Colonic mucosa (tissue), 4 donors: ENCODE measurements at regions not wholly inside any gene's neighbourhood (a gene's known extent, or its start where the extent isn't known, plus 50 kb on each side); places are given as distances from the start of the nearest gene placed in this dataset.

Source experiments
- DNase-seq: peaks from one replicate; pipeline ENCODE4 v3.0.0-alpha.2; 2020
- H3K27ac ChIP-seq: fragments of 200-600 bp; one replicate; pipeline ENCODE4 v1.8.0; 2021
- H3K27me3 ChIP-seq: fragments of 200-600 bp; one replicate; pipeline ENCODE4 v1.8.0; 2021
- H3K36me3 ChIP-seq: fragments of 200-600 bp; one replicate; pipeline ENCODE4 v1.8.0; 2021
- H3K4me1 ChIP-seq: fragments of 200-600 bp; one replicate; pipeline ENCODE4 v1.8.0; 2021; ENCODE audit warnings: mild to moderate bottlenecking
- H3K4me3 ChIP-seq: fragments of 200-600 bp; one replicate; pipeline ENCODE4 v1.8.0; 2021
- H3K9ac ChIP-seq, 2 donors: one replicate each; pipeline ENCODE4 v1.7.0; 2013; ENCODE audit warnings: control low read depth in 2 of 2, low read depth in 2 of 2, low read length in 2 of 2
- H3K9me3 ChIP-seq: fragments of 200-600 bp; one replicate; pipeline ENCODE4 v1.8.0; 2021
- intact Hi-C: fragments of 100-400 bp; cut with DNase I; formaldehyde crosslinking; loops from one replicate; pipeline ENCODE4 v1.14.1; 2022
- TF ChIP-seq, protein P1 (sequence below): fragments of 200-600 bp; IDR thresholded peaks from one replicate; pipeline ENCODE4 v1.8.0; 2022; ENCODE audit warnings: antibody characterized with exemption, mild to moderate bottlenecking
- donor health status: healthy.
- donor health status: DM: no; HTN: no; CAD: no.
- donor health status: DM: no; HTN: no; CAD: no.

DNA sequence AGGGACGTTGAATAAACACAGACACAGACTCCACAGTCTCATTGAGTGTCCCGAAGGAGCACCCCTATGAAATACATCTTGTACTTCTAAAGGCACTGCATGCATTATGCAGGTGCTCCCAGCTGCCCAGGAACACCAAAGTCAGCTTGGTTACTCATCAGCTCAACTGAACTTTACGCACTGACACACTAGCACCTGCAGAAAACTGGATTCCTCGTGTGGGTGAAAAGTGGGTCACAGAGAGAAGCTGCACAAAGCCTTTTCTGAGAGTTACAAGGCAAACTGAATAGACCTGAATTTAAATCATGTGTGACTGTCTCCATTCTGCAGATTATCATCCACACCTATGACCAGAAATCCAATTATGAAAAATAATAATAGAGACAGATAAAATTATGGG is 527.5 kb upstream of the NBEA start:
- Histone ChIP-seq H3K4me3 (no peak overlapping the region), H3K9ac (no peak overlapping the region), H3K36me3 (no peaks in the 10 kb centered on the region), H3K27me3 (no peaks in the 10 kb centered on the region), H3K9me3 (no peaks in the 10 kb centered on the region), H3K27ac (no peak overlapping the region), H3K4me1 (no peaks in the 10 kb centered on the region)
- TF ChIP-seq, protein P1, sequence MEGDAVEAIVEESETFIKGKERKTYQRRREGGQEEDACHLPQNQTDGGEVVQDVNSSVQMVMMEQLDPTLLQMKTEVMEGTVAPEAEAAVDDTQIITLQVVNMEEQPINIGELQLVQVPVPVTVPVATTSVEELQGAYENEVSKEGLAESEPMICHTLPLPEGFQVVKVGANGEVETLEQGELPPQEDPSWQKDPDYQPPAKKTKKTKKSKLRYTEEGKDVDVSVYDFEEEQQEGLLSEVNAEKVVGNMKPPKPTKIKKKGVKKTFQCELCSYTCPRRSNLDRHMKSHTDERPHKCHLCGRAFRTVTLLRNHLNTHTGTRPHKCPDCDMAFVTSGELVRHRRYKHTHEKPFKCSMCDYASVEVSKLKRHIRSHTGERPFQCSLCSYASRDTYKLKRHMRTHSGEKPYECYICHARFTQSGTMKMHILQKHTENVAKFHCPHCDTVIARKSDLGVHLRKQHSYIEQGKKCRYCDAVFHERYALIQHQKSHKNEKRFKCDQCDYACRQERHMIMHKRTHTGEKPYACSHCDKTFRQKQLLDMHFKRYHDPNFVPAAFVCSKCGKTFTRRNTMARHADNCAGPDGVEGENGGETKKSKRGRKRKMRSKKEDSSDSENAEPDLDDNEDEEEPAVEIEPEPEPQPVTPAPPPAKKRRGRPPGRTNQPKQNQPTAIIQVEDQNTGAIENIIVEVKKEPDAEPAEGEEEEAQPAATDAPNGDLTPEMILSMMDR: no peak
- intact Hi-C loops: no loop called here
- DNase-seq: no peak

DNA sequence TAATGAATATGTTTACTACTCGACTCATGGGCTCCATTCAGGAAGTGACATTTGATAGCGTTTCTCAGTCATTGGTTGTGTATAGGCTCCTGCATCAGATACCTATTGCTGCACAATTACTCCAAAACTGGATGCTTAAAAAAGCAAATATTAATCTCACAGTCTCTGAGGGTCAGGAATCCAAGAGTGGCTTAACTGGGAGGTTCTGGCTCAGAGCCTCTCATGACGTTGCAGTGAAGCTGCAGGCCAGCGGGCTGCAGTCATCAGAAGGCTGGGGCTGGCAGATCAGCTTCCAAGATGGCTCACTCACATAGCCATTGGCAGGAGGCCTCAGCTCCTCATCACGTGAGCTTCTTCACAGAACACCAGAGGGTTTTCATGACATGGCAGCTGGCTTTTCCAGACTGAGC is 525.1 kb upstream of the NBEA start:
- Histone ChIP-seq H3K4me3 (no peak overlapping the region), H3K9me3 (no peaks in the 10 kb centered on the region), H3K36me3 (no peaks in the 10 kb centered on the region), H3K27ac (no peak overlapping the region), H3K4me1 (no peaks in the 10 kb centered on the region), H3K9ac (no peak overlapping the region), H3K27me3 (no peaks in the 10 kb centered on the region)
- intact Hi-C loops: no loop called here
- DNase-seq: peak; percentile 24
- TF ChIP-seq, protein P1: no peak

DNA sequence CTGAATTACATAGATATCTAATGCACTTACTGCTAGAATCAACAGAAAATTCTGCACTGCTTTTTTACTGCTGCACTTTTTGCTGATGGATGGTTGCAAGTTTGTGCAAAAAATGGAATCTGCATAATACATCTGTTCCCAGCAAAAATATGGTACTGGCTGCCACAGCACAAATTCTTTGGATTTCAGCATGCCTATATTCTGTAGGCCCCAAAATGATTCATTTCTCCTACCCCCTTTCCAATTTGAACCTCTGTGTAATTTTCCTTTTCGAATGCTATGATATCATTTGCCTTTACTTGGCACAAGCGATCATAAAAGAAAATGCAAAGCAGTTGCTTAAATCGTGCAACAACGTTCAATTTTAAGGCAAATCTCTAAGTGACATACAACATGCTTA is 524.2 kb upstream of the NBEA start:
- intact Hi-C loops: no loop called here
- H3K27ac ChIP-seq: no peak overlapping the region

DNA sequence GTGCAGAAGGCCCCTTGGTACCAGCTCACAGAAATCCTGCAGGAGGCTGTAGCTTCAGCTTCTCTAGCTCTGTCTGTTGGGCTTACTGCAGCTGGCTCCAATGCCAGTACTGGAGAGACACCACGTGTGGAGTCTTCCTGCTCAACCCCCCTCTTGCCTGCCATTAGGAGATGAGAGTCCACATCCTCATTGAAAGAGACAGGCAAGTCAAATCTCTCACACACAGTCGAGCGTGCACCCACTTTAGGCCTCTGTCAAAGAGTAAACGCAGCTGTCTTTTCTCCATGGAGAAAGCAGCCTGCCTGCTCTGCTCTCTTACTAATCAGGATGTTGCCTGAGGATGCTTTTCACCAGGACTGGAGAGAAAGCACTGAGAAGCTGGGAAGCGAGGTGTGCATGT is 523.0 kb upstream of the NBEA start:
- Histone ChIP-seq H3K9ac (no peak overlapping the region), H3K4me3 (no peak overlapping the region), H3K27ac (no peak overlapping the region), H3K36me3 (no peaks in the 10 kb centered on the region), H3K27me3 (no peaks in the 10 kb centered on the region), H3K9me3 (no peaks in the 10 kb centered on the region), H3K4me1 (no peaks in the 10 kb centered on the region)
- TF ChIP-seq, protein P1: no peak
- intact Hi-C loops: no loop called here
- no peak for DNase-seq

More for the DNA sequence above, 524.2 kb upstream of the NBEA start:
- Histone ChIP-seq H3K4me1 (no peaks in the 10 kb centered on the region), H3K9ac (no peak overlapping the region), H3K36me3 (no peaks in the 10 kb centered on the region), H3K4me3 (no peak overlapping the region), H3K9me3 (no peaks in the 10 kb centered on the region), H3K27me3 (no peaks in the 10 kb centered on the region)
- TF ChIP-seq, protein P1: no peak
- DNase-seq: no peak

DNA sequence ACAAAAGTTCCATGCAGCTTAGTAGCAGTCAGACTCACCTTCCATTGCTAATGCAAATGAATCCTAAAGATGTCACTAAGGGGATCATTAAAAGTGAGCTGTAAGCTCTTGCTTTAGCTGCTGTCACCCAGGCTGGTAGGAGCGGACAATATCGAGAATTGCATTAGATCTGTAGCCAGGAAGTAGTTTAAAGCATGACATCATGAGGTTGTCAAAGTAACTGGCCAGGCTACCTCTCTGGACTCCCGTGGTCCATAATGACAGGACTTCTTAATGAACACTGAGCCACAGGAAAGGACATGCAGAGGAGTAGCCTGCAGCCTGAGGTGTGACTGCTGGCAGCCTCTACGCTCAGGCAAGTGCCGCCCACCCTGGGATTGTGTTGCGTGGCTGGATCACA is 522.3 kb upstream of the NBEA start:
- DNase-seq: no peak
- intact Hi-C loops: no loop called here

More for the DNA sequence above, 522.3 kb upstream of the NBEA start:
- Histone ChIP-seq H3K9ac (no peak overlapping the region), H3K27ac (no peak overlapping the region), H3K4me3 (no peak overlapping the region), H3K36me3 (no peaks in the 10 kb centered on the region), H3K9me3 (no peaks in the 10 kb centered on the region), H3K27me3 (no peaks in the 10 kb centered on the region), H3K4me1 (no peaks in the 10 kb centered on the region)
- TF ChIP-seq, protein P1: no peak
